ENCODE measurements at regions not wholly inside any gene's neighbourhood (a gene's known extent, or its start where the extent isn't known, plus 50 kb on each side); places are given as distances from the start of the nearest gene placed in this dataset.

GRCh38 chr18:60599995-60600394 lies 227.4 kb upstream of the MC4R start:
- intact Hi-C loops (cut with DNase I) = no loop called here
- Histone ChIP-seq H3K27me3 (no peaks in the 10 kb centered on the region), H3K4me3 (no peak overlapping the region), H3K9me3 (no peaks in the 10 kb centered on the region), H3K27ac (no peak overlapping the region), H3K36me3 (no peaks in the 10 kb centered on the region), H3K4me1 (no peaks in the 10 kb centered on the region)
- no peak for TF ChIP-seq CTCF (IDR thresholded peaks at IDR 0.05)
- no peak for FAIRE-seq
- DNase-seq = no peak
- WGBS, 2 donors = 43 to 58% methylated on average over 2 of the region's 2 CpGs
- ATAC-seq = no peak

- no peak for DNase-seq
- Histone ChIP-seq H3K4me1 (no peaks in the 10 kb centered on the region), H3K9me3 (no peaks in the 10 kb centered on the region), H3K27ac (no peak overlapping the region), H3K36me3 (no peaks in the 10 kb centered on the region), H3K4me3 (no peak overlapping the region), H3K27me3 (no peaks in the 10 kb centered on the region)
- intact Hi-C loops (cut with DNase I) = no loop called here
- FAIRE-seq = no peak
- WGBS, 2 donors = 57 to 83% methylated on average over 2 of the region's 2 CpGs
- ATAC-seq = no peak
- no peak for TF ChIP-seq CTCF (IDR thresholded peaks at IDR 0.05)
Measured at GRCh38 chr18:60601249-60601648, 228.7 kb upstream of the MC4R start.

GRCh38 chr18:60623331-60623730 lies 250.8 kb upstream of the MC4R start:
- FAIRE-seq = no peak
- no peaks in the 10 kb centered on the region for H3K4me1 ChIP-seq
- no peaks in the 10 kb centered on the region for H3K27me3 ChIP-seq
- 49 to 78% methylated on average over 5 of the region's 5 CpGs for WGBS, 2 donors
- no peak overlapping the region for H3K27ac ChIP-seq
- DNase-seq = no peak
- H3K4me3 ChIP-seq = no peak overlapping the region
- no peak for ATAC-seq
- no peaks in the 10 kb centered on the region for H3K9me3 ChIP-seq
- TF ChIP-seq CTCF (IDR thresholded peaks at IDR 0.05) = no peak
- H3K36me3 ChIP-seq = no peaks in the 10 kb centered on the region
- intact Hi-C loops (cut with DNase I) = no loop called here

GRCh38 chr18:60624207-60624606 lies 251.6 kb upstream of the MC4R start:
- no peak overlapping the region for H3K4me3 ChIP-seq
- intact Hi-C loops (cut with DNase I) = no loop called here
- H3K27ac ChIP-seq = no peak overlapping the region
- H3K36me3 ChIP-seq = no peaks in the 10 kb centered on the region
- H3K27me3 ChIP-seq = no peaks in the 10 kb centered on the region
- FAIRE-seq (no peak), DNase-seq (no peak), ATAC-seq (no peak)
- H3K4me1 ChIP-seq = no peaks in the 10 kb centered on the region
- WGBS, 2 donors = 35 to 55% methylated on average over 1 of the region's 1 CpG
- no peak for TF ChIP-seq CTCF (IDR thresholded peaks at IDR 0.05)
- no peaks in the 10 kb centered on the region for H3K9me3 ChIP-seq

DNA sequence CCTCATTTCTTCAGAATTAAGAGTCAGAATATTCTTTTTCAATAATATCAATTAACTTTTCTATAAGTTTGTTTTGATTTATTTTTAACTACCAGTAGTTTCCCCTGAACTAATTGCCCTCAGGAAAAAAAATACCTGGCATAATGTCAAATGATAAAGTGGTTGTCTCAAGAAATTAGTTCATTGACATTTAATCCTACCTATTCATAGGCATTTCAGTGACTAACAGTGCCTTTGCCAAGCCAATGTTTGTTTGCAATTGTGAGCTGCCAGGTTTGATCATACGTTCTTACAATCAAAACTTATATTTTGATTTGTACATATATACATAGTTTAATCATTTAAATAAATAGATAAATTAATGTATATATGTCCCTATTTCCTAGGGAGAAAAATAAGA lies 267.3 kb upstream of the MC4R start:
- Histone ChIP-seq H3K36me3 (no peaks in the 10 kb centered on the region), H3K9me3 (no peaks in the 10 kb centered on the region), H3K4me1 (no peaks in the 10 kb centered on the region), H3K27me3 (no peaks in the 10 kb centered on the region), H3K4me3 (no peak overlapping the region), H3K27ac (no peak overlapping the region)
- ATAC-seq = no peak
- no peak for TF ChIP-seq CTCF (IDR thresholded peaks at IDR 0.05)
- DNase-seq = no peak
- intact Hi-C loops (cut with DNase I) = no loop called here
- 21 to 23% methylated on average over 1 of the region's 1 CpG for WGBS, 2 donors
- FAIRE-seq = no peak
